H1 (cell line): ENCODE measurements at regions not wholly inside any gene's neighbourhood (a gene's known extent, or its start where the extent isn't known, plus 50 kb on each side); places are given as distances from the start of the nearest gene placed in this dataset.
A peak's percentile ranks its signal among the peaks of the same experiment; 100 is the strongest.

Source experiments
- CTCF ChIA-PET: fragments of 300-600 bp; sonication (Branson Sonifier 250); formaldehyde crosslinking; loops from one replicate; lab custom pipeline; 2021; ENCODE audit not compliant: partially characterized antibody; lab: Charles Lee
- POLR2A ChIA-PET: fragments of 300-600 bp; sonication (Branson Sonifier 250); formaldehyde crosslinking; loops from one replicate; lab custom pipeline; 2021; ENCODE audit warnings: inconsistent platforms; ENCODE audit not compliant: partially characterized antibody; lab: Charles Lee
- DNase-seq, 2 experiments: peaks; one replicate each; pipeline versions ENCODE4 v3.0.0 to v3.0.0-alpha.2; 2010 to 2022; ENCODE audit warnings: low spot score in 2 of 2, low read depth in 1 of 2, mixed read lengths in 1 of 2
- FAIRE-seq: peaks from 2 replicates; lab custom pipeline; 2011; peaks lifted over from hg19 to GRCh38; lab: Jason Lieb, UNC
- H2AFZ ChIP-seq: 2 replicates; pipeline ENCODE4 v1.8.1; 2012; ENCODE audit warnings: low read length, inconsistent platforms
- H2AK5ac ChIP-seq: 2 replicates; pipeline ENCODE4 v1.6.1; 2013; ENCODE audit warnings: low read depth, low read length
- H2BK120ac ChIP-seq: replicated peaks from 2 replicates; pipeline ENCODE3; 2013; ENCODE audit warnings: low read depth, low read length, inconsistent platforms
- H2BK12ac ChIP-seq: 2 replicates; pipeline ENCODE4 v1.6.1; 2013; ENCODE audit warnings: low read depth, low read length
- H2BK15ac ChIP-seq: 2 replicates; pipeline ENCODE4 v1.6.1; 2013; ENCODE audit warnings: low read length
- H2BK20ac ChIP-seq: 2 replicates; pipeline ENCODE4 v1.6.1; 2013; ENCODE audit warnings: low read length
- H2BK5ac ChIP-seq: 2 replicates; pipeline ENCODE4 v1.6.1; 2013; ENCODE audit warnings: low read depth, low read length
- H3K14ac ChIP-seq: 2 replicates; pipeline ENCODE4 v1.6.1; 2013; ENCODE audit warnings: inconsistent platforms; ENCODE audit not compliant: insufficient read length
- H3K18ac ChIP-seq: 2 replicates; pipeline ENCODE4 v1.6.1; 2013; ENCODE audit warnings: low read length; ENCODE audit errors: extremely low read depth
- H3K23ac ChIP-seq: 2 replicates; pipeline ENCODE4 v1.6.1; 2013; ENCODE audit warnings: inconsistent platforms; ENCODE audit not compliant: insufficient read length
- H3K23me2 ChIP-seq: 2 replicates; pipeline ENCODE4 v1.6.1; 2013; ENCODE audit warnings: low read depth, low read length
- H3K27ac ChIP-seq: 2 replicates; pipeline ENCODE4 v1.6.1; 2011; ENCODE audit warnings: low read depth, low read length, inconsistent platforms
- H3K27me3 ChIP-seq, 4 experiments: replicated peaks in 1 of 4; 1 replicate in 1 of 4; 2 replicates in 3 of 4; pipeline versions ENCODE4 v1.6.1 to v1.8.1; 2011 to 2013; ENCODE audit warnings: low read length in 3 of 4, mild to moderate bottlenecking in 3 of 4, inconsistent platforms in 2 of 4, mixed read lengths in 2 of 4, moderate library complexity in 1 of 4; ENCODE audit not compliant: control insufficient read depth in 3 of 4, insufficient read depth in 3 of 4; ENCODE audit errors: extremely low read depth in 1 of 4
- H3K36me3 ChIP-seq, 4 experiments: 2 replicates each; pipeline versions ENCODE4 v1.6.1 to v1.8.1; 2011 to 2013; ENCODE audit warnings: mild to moderate bottlenecking in 4 of 4, low read length in 3 of 4, moderate library complexity in 2 of 4, control low read depth in 1 of 4, inconsistent platforms in 1 of 4; ENCODE audit not compliant: insufficient read depth in 4 of 4, control insufficient read depth in 2 of 4
- H3K4ac ChIP-seq: replicated peaks from 2 replicates; pipeline ENCODE3; 2013; ENCODE audit warnings: low read length, low read depth, mixed read lengths, inconsistent platforms; ENCODE audit not compliant: insufficient read length
- H3K4me1 ChIP-seq, 4 experiments: replicated peaks in 1 of 4; 1 replicate in 1 of 4; 2 replicates in 3 of 4; pipeline versions ENCODE4 v1.6.1 to v1.8.1; 2011 to 2013; ENCODE audit warnings: low read length in 3 of 4, inconsistent platforms in 2 of 4, mixed read lengths in 1 of 4; ENCODE audit not compliant: insufficient read depth in 4 of 4, control insufficient read depth in 3 of 4
- H3K4me2 ChIP-seq, 2 experiments: 2 replicates each; pipeline versions ENCODE4 v1.6.1 to v1.8.1; 2011 to 2013; ENCODE audit warnings: low read depth in 2 of 2, low read length in 2 of 2, control low read depth in 1 of 2, inconsistent platforms in 1 of 2, mild to moderate bottlenecking in 1 of 2; ENCODE audit not compliant: insufficient read depth in 1 of 2
- H3K4me3 ChIP-seq, 4 experiments: fragments of 200-600, 300-600 bp in 1 of 4; sonication (generic), shearing (Covaris generic), sonication (Bioruptor Twin) in 1 of 4; 2 replicates each; pipeline versions ENCODE4 v1.5.1 to v1.8.1; 2011 to 2016; ENCODE audit warnings: low read length in 4 of 4, low read depth in 3 of 4, control low read depth in 2 of 4, inconsistent platforms in 2 of 4, mild to moderate bottlenecking in 2 of 4, mixed read lengths in 1 of 4, moderate library complexity in 1 of 4; ENCODE audit not compliant: insufficient read depth in 2 of 4; ENCODE audit errors: extremely low read depth in 1 of 4
- H3K56ac ChIP-seq: replicated peaks from 2 replicates; pipeline ENCODE3; 2013; ENCODE audit warnings: low read depth, mild to moderate bottlenecking, mixed read lengths, low read length, inconsistent platforms; ENCODE audit not compliant: insufficient read length
- H3K79me1 ChIP-seq: 2 replicates; pipeline ENCODE4 v1.6.1; 2013; ENCODE audit warnings: low read depth, low read length, control low read depth
- H3K79me2 ChIP-seq, 2 experiments: 2 replicates each; pipeline versions ENCODE4 v1.6.1 to v1.8.1; 2012 to 2013; ENCODE audit warnings: low read length in 2 of 2, mild to moderate bottlenecking in 2 of 2, inconsistent platforms in 1 of 2; ENCODE audit not compliant: insufficient read depth in 2 of 2, control insufficient read depth in 1 of 2
- H3K9ac ChIP-seq, 4 experiments: replicated peaks in 1 of 4; 1 replicate in 1 of 4; 2 replicates in 3 of 4; pipeline versions ENCODE4 v1.6.1 to v1.8.1; 2011 to 2013; ENCODE audit warnings: low read depth in 3 of 4, low read length in 3 of 4, control low read depth in 2 of 4, mild to moderate bottlenecking in 2 of 4, moderate library complexity in 2 of 4, inconsistent platforms in 1 of 4; ENCODE audit errors: extremely low read depth in 1 of 4
- H3K9me3 ChIP-seq, 2 experiments: 2 replicates each; pipeline versions ENCODE4 v1.6.1 to v1.8.1; 2012 to 2013; ENCODE audit warnings: mild to moderate bottlenecking in 2 of 2, moderate library complexity in 2 of 2, control low read depth in 1 of 2, inconsistent platforms in 1 of 2, low read depth in 1 of 2, low read length in 1 of 2, mixed read lengths in 1 of 2; ENCODE audit not compliant: insufficient read depth in 2 of 2
- H4K20me1 ChIP-seq, 2 experiments: replicated peaks in 1 of 2; 2 replicates each; pipeline versions ENCODE3 to v1.8.1; 2011 to 2013; ENCODE audit warnings: inconsistent platforms in 2 of 2, low read length in 2 of 2, mild to moderate bottlenecking in 1 of 2; ENCODE audit not compliant: insufficient read depth in 2 of 2, control insufficient read depth in 1 of 2
- H4K5ac ChIP-seq: 2 replicates; pipeline ENCODE4 v1.6.1; 2013; ENCODE audit warnings: low read length, low read depth, mixed read lengths, inconsistent platforms; ENCODE audit not compliant: insufficient read length
- H4K8ac ChIP-seq: 2 replicates; pipeline ENCODE4 v1.8.0; 2013; ENCODE audit warnings: mild to moderate bottlenecking, moderate library complexity, low read length, inconsistent platforms; ENCODE audit not compliant: insufficient read depth; ENCODE audit errors: extremely low read depth
- H4K91ac ChIP-seq: replicated peaks from 2 replicates; pipeline ENCODE3; 2013; ENCODE audit warnings: low read length, mixed read lengths, inconsistent platforms; ENCODE audit not compliant: insufficient read length
- CREB1 ChIP-seq: IDR thresholded peaks from 2 replicates; pipeline ENCODE4 v1.6.1; 2012; ENCODE audit warnings: inconsistent platforms
- MAFK ChIP-seq: IDR thresholded peaks from 2 replicates; pipeline ENCODE4 v1.6.1; 2012; ENCODE audit warnings: low read depth, mild to moderate bottlenecking, improper control_type of control experiment, low read length
- POU5F1 ChIP-seq: IDR thresholded peaks from 2 replicates; pipeline ENCODE4 v1.6.1; 2011; ENCODE audit warnings: low read depth, mild to moderate bottlenecking, low read length, moderate library complexity
- WGBS, 2 experiments: shearing (Covaris generic) in 1 of 2; methylation state at CpG; one replicate each; pipeline versions ENCODE4 v1.1.6 to v1.1.7; 2013 to 2015; ENCODE audit warnings: low lambda C conversion rate in 2 of 2, mixed read lengths in 2 of 2, inconsistent platforms in 1 of 2, low coverage in 1 of 2, missing lambda C conversion rate in 1 of 2; ENCODE audit not compliant: insufficient replicate concordance in 2 of 2, insufficient coverage in 1 of 2, insufficient read length in 1 of 2; ENCODE audit errors: extremely low coverage in 1 of 2, missing lambda C conversion rate in 1 of 2; 5-methylcytosine and 5-hydroxymethylcytosine counted together

- H3K4me2 ChIP-seq: no peak overlapping the region
- ChIA-PET POLR2A (no interaction called here), CTCF (interaction anchor here (3.1 kb wide), 1 partner anchor 55 kb away, joined by 8 read pairs; no protein-coding TSS in a partner anchor)
- FAIRE-seq (no peak), DNase-seq (no peak)
- no peak overlapping the region for H3K4me3 ChIP-seq
- H3K56ac ChIP-seq: no peak overlapping the region
- H2BK20ac ChIP-seq: no peak overlapping the region
- H3K14ac ChIP-seq: no peak overlapping the region
- H2AFZ ChIP-seq: no peak overlapping the region
- H3K9ac ChIP-seq: no peak overlapping the region
- H4K8ac ChIP-seq: no peak overlapping the region
- no peaks in the 10 kb centered on the region for H3K36me3 ChIP-seq
- H4K91ac ChIP-seq: no peak overlapping the region
- H2BK15ac ChIP-seq: no peak overlapping the region
- no peak overlapping the region for H3K27ac ChIP-seq
- H4K20me1 ChIP-seq: no peaks in the 10 kb centered on the region
- H3K4ac ChIP-seq: no peak overlapping the region
- H2AK5ac ChIP-seq: no peak overlapping the region
- H3K18ac ChIP-seq: no peak overlapping the region
- no peak overlapping the region for H2BK120ac ChIP-seq
- H3K4me1 ChIP-seq: no peaks in the 10 kb centered on the region
- H3K9me3 ChIP-seq: no peaks in the 10 kb centered on the region
- no peak overlapping the region for H2BK5ac ChIP-seq
- TF ChIP-seq CREB1: no peak
- TF ChIP-seq MAFK: peak; percentile 86
- no peak for TF ChIP-seq POU5F1
- no peaks in the 10 kb centered on the region for H3K79me2 ChIP-seq
- H3K23me2 ChIP-seq: no peaks in the 10 kb centered on the region
- 88% methylated on average over 1 of the region's 1 CpG; no CpG with 5 or more reads in 1 of the 2 experiments for WGBS, 2 experiments
- H4K5ac ChIP-seq: no peak overlapping the region
- no peak overlapping the region for H3K23ac ChIP-seq
- H3K79me1 ChIP-seq: no peaks in the 10 kb centered on the region
- H3K27me3 ChIP-seq: no peaks in the 10 kb centered on the region
- no peak overlapping the region for H2BK12ac ChIP-seq
Measured at GRCh38 chr9:21653589-21653988, 148.8 kb upstream of the MTAP start.
